Thyroid gland (tissue), 4 donors: ENCODE measurements at regions not wholly inside any gene's neighbourhood (a gene's known extent, or its start where the extent isn't known, plus 50 kb on each side); places are given as distances from the start of the nearest gene placed in this dataset.

Source experiments
- DNase-seq, 2 donors: peaks; one replicate each; pipeline ENCODE4 v3.0.0-alpha.2; 2019
- H3K27ac ChIP-seq, 3 donors: fragments of 200-600 bp; sonication (generic); 1 replicate in 2 of 3; 2 replicates in 1 of 3; pipeline ENCODE4 v1.5.1; 2016 to 2019; ENCODE audit warnings: mild to moderate bottlenecking in 1 of 3, moderate library complexity in 1 of 3
- H3K27me3 ChIP-seq: fragments of 200-600 bp; sonication (generic); one replicate; pipeline ENCODE4 v1.5.1; 2019
- H3K36me3 ChIP-seq, 2 donors: fragments of 200-600 bp; sonication (generic); one replicate each; pipeline ENCODE4 v1.5.1; 2016 to 2019
- H3K4me1 ChIP-seq, 2 donors: fragments of 200-600 bp; sonication (generic); one replicate each; pipeline ENCODE4 v1.5.1; 2017 to 2019
- H3K4me3 ChIP-seq, 3 donors: fragments of 200-600 bp; sonication (generic); replicated peaks in 1 of 3; 1 replicate in 2 of 3; 2 replicates in 1 of 3; pipeline ENCODE4 v1.5.1; 2016; ENCODE audit warnings: mild to moderate bottlenecking in 1 of 3
- H3K9me3 ChIP-seq: fragments of 200-600 bp; sonication (generic); one replicate; pipeline ENCODE4 v1.5.1; 2017
- POLR2A ChIP-seq, 2 donors: fragments of 450-650 bp; IDR thresholded peaks; one replicate each; pipeline ENCODE4 v1.6.1; 2017; ENCODE audit warnings: antibody characterized with exemption in 2 of 2, mild to moderate bottlenecking in 2 of 2, moderate library complexity in 1 of 2
- WGBS, 2 donors: methylation state at CpG; one replicate each; pipeline ENCODE4 v1.1.5; 2017; 5-methylcytosine and 5-hydroxymethylcytosine counted together
- intact Hi-C: fragments of 100-400 bp; cut with DNase I; formaldehyde crosslinking; loops from one replicate; pipeline ENCODE4 v1.15.1; 2023
- TF ChIP-seq, protein P1 (sequence below), 6 experiments: fragments of 200-600 bp in 3 of 6; fragments of 450-650 bp in 3 of 6; sonication (generic) in 3 of 6; IDR thresholded peaks; one replicate each; pipeline ENCODE4 v1.5.1; 2016 to 2019; ENCODE audit warnings: antibody characterized with exemption in 6 of 6, mild to moderate bottlenecking in 2 of 6, inconsistent platforms in 1 of 6, moderate library complexity in 1 of 6

DNA sequence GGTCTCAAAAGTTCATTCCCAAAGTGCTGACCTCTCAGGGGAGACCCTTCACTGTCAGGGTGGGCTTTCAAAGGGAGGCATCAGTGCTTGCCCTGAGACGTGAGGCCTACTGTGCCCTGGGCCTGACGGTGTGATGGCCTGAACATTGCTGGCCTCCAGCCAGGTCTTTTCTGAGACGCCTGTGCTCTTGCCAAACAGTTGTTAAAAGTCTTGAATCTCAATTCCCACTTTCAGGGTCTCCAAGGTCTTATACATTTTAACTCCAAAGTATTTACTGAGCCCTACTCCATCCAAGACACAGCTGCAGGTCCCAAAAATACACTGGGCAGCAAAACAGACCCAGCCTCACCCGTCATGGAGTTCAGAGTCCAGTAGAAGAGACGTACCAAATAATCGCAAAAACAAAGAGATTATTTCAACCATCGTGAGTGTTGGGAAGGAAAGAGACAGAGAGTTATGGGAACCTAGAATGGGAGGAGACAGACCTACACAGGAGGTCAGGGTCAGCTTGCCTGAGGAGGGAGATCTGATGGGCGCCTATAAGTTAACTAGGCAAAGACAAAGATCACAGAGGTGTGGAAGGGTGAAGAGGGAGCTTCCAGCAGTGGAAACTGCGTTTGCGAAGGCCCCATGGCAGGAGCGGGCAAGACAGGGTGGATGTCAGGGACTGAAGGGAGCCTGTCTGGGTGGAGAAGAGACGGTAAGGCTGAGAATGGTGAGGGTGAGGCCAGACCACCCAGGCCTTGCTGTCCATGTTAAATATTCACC is 446.3 kb downstream of the PREX1 start:
- Histone ChIP-seq H3K27me3 (no peaks in the 10 kb centered on the region), H3K36me3 (no peaks in the 10 kb centered on the region), H3K9me3 (no peaks in the 10 kb centered on the region), H3K27ac (no peak overlapping the region), H3K4me1 (no peaks in the 10 kb centered on the region), H3K4me3 (no peak overlapping the region)
- DNase-seq = no peak
- 73 to 77% methylated on average over 10 to 12 of the region's 12 CpGs for WGBS, 2 donors
- TF ChIP-seq, protein P1, sequence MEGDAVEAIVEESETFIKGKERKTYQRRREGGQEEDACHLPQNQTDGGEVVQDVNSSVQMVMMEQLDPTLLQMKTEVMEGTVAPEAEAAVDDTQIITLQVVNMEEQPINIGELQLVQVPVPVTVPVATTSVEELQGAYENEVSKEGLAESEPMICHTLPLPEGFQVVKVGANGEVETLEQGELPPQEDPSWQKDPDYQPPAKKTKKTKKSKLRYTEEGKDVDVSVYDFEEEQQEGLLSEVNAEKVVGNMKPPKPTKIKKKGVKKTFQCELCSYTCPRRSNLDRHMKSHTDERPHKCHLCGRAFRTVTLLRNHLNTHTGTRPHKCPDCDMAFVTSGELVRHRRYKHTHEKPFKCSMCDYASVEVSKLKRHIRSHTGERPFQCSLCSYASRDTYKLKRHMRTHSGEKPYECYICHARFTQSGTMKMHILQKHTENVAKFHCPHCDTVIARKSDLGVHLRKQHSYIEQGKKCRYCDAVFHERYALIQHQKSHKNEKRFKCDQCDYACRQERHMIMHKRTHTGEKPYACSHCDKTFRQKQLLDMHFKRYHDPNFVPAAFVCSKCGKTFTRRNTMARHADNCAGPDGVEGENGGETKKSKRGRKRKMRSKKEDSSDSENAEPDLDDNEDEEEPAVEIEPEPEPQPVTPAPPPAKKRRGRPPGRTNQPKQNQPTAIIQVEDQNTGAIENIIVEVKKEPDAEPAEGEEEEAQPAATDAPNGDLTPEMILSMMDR (IDR thresholded peaks at IDR 0.05) = no peak
- TF ChIP-seq POLR2A (IDR thresholded peaks at IDR 0.05) = no peak
- intact Hi-C loops = no loop called here

DNA sequence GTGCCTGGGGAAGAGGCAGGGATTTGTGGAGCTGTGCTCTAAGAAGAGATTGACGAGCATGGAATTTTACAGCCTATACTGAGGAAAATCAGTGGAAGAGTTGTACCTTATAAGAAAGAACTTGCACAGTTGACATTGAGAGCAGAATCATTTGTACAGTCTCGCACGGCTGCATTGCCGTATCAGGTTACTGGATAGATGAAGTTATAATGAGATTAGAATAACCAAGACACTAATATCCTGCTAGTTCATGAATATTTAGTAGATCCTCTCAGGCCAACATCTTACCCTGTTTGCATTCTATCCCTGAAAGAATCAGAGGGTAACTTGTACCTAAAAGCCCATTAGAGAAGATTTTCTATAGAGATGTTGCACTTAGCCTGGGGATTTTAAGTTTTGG is 447.1 kb downstream of the PREX1 start:
- H3K27me3 ChIP-seq = no peaks in the 10 kb centered on the region
- H3K4me3 ChIP-seq = no peak overlapping the region
- H3K9me3 ChIP-seq = no peaks in the 10 kb centered on the region
- WGBS, 2 donors = 90 to 91% methylated on average over 4 of the region's 4 CpGs
- no peaks in the 10 kb centered on the region for H3K36me3 ChIP-seq
- no peak for DNase-seq
- no peak overlapping the region for H3K27ac ChIP-seq
- TF ChIP-seq, protein P1 (IDR thresholded peaks at IDR 0.05) = no peak
- no peak for TF ChIP-seq POLR2A (IDR thresholded peaks at IDR 0.05)
- intact Hi-C loops = no loop called here
- H3K4me1 ChIP-seq = no peaks in the 10 kb centered on the region

DNA sequence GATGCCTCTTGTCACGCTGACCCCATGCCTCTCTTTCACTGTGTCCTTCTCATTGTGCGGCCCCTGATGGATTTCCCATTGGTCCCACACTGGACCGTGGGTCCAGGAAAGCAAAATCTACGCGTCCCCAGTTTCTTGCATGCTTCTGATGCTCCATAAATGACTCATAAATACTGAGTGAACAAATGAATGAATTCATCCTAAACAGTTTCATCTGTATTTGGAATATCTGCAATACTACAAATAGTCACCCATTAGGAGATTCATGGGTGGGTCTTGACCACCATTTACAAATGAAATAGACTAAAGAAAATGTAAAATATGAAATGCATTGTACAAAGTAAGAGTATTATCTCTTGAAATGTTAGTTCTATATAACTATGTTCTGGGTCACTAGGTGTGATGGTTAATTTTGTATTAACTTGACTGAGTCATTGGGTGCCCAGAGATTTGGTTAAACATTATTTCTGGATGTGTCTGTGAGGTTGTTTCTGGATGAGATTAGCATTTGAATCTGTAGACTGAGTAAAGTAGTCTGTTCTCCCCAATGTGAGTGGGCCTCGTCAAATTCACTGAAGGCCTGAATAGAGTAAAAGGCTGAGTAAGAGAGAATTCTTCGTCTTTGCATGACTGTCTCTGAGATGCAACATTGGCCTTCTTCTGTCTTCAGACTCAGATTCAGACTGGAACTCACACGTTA is 448.7 kb downstream of the PREX1 start:
- no peak overlapping the region for H3K4me3 ChIP-seq
- no peaks in the 10 kb centered on the region for H3K27me3 ChIP-seq
- no peaks in the 10 kb centered on the region for H3K36me3 ChIP-seq
- WGBS, 2 donors = 95 to 97% methylated on average over 8 of the region's 8 CpGs
- TF ChIP-seq, protein P1 (IDR thresholded peaks at IDR 0.05) = no peak
- no peak for TF ChIP-seq POLR2A (IDR thresholded peaks at IDR 0.05)
- no peak for DNase-seq
- H3K9me3 ChIP-seq = no peaks in the 10 kb centered on the region
- intact Hi-C loops = no loop called here
- H3K4me1 ChIP-seq = peaks cover 0 to 5% of the 10 kb centered on the region in 2 donors
- H3K27ac ChIP-seq = no peak overlapping the region

DNA sequence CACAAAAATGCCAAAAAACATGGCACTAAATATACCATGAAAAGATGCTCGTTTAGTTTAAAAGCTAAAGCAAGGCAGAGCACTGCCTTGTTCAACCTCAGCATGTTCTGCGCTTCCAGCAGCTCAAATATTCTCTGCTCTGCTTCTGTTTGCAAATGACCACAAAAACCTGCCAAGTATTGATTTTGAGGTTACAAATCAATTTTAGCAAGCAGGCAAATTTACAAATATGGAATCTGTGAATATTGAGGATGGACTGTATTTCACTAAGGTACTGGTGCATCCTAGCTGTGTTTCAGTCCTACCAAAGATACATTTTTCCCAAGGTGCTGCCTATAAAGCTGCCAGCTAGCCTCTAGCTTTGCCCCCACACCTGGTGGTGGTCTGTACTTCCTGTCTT is 449.9 kb downstream of the PREX1 start:
- H3K27ac ChIP-seq = no peak overlapping the region
- H3K27me3 ChIP-seq = no peaks in the 10 kb centered on the region
- H3K4me1 ChIP-seq = peaks cover 0 to 10% of the 10 kb centered on the region in 2 donors
- no peak overlapping the region for H3K4me3 ChIP-seq
- no peaks in the 10 kb centered on the region for H3K9me3 ChIP-seq
- 90 to 95% methylated on average over 2 of the region's 2 CpGs for WGBS, 2 donors
- TF ChIP-seq, protein P1 (IDR thresholded peaks at IDR 0.05) = no peak
- DNase-seq = no peak
- intact Hi-C loops = no loop called here
- no peaks in the 10 kb centered on the region for H3K36me3 ChIP-seq

DNA sequence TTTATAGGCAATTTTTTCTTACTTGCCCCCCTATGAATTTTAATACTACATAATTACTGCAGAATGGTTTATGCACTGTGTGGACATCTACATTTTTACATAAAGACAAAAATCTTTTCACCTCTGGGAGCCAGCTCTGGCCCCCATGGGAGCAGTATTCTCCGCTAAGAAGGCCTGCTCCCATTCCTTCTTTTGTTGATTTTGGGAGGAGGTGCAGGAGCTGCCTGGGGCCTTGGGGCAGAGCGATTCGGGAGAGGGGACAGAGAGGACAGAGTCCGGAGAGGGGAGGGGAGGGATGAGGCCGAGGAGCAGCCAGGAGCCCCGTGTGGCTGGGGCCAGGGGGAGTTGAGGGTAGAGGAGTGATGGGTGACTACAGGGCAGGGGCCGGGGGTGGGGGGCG is 452.0 kb downstream of the PREX1 start:
- Histone ChIP-seq H3K9me3 (no peaks in the 10 kb centered on the region), H3K4me1 (peaks cover 0 to 10% of the 10 kb centered on the region in 2 donors), H3K36me3 (no peaks in the 10 kb centered on the region), H3K4me3 (no peak overlapping the region), H3K27me3 (no peaks in the 10 kb centered on the region), H3K27ac (no peak overlapping the region)
- 75 to 76% methylated on average over 8 of the region's 8 CpGs for WGBS, 2 donors
- TF ChIP-seq, protein P1 (IDR thresholded peaks at IDR 0.05) = no peak
- no peak for TF ChIP-seq POLR2A (IDR thresholded peaks at IDR 0.05)
- no peak for DNase-seq
- intact Hi-C loops = no loop called here
